Middle frontal gyrus (tissue), 1 donor: ENCODE measurements at regions not wholly inside any gene's neighbourhood (a gene's known extent, or its start where the extent isn't known, plus 50 kb on each side); places are given as distances from the start of the nearest gene placed in this dataset.

Experiments
- DNase-seq: peaks from one replicate; pipeline ENCODE4 v3.0.0-alpha.2; 2015; ENCODE audit warnings: low spot score; ENCODE audit errors: extremely low spot score

GRCh38 chr13:29664591-29664990, 69.1 kb upstream of the SLC7A1 start:
- DNase-seq: no peak

DNA sequence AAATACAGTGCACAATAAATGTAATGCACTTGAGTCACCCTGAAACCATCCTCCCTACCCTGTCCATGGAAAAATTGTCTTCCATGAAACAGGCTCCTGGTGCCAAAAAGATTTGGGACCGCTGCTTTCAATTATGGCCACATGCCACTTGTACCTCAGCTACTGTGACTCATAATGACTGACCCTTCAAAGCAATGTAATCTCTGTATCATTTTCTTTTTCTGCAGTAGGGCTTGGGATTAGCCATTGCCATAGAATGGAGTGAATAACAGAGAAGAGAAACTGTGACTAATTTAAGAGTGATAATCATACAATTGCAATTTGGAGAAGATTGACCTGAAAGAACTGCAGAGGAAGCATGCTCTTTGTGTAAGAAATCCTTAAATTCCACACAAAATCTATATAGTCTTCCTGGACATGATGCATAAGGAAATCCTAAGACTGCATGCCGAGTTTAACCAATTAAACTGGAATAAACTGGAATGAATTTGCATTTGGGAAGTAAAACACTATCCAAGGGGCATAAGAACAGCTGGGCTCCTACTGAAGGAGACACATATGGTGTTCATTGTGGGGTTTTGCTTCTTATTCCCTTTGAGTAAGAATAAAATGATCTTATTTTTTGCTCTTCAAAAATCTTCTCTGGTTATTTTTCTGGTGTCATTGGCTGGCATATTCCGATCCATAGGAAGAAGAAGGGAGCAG, 59.5 kb upstream of the SLC7A1 start:
- no peak for DNase-seq

DNA sequence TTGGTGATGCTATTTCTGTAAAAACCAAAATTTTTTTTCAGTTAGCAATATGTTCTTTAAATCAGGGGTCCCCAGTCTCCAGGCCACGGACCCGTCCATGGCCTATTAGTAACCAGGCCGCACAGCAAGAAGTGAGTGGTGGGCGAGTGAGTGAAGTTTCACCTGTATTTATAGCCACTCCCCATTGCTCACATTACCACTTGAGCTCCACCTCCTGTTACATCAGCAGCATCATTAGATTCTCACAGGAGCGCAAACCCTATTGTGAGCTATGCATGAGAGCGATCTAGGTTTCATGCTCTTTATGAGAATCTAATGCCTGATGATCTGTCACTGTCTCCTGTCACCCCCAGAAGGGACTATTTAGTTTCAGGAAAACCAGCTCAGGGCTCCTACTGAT, 58.9 kb upstream of the SLC7A1 start:
- no peak for DNase-seq

- no peak for DNase-seq
Observed at GRCh38 chr13:29648760-29649159, 53.3 kb upstream of the SLC7A1 start.
